HFF-Myc (cell line): ENCODE measurements at regions not wholly inside any gene's neighbourhood (a gene's known extent, or its start where the extent isn't known, plus 50 kb on each side); places are given as distances from the start of the nearest gene placed in this dataset.

Experiments used
- DNase-seq: peaks from one replicate; pipeline ENCODE4 v3.0.0-alpha.2; 2011; ENCODE audit warnings: low read depth; ENCODE audit errors: extremely low read depth
- H3K4me3 ChIP-seq: replicated peaks from 2 replicates; pipeline ENCODE4 v1.5.1; 2011; ENCODE audit warnings: low read depth, mild to moderate bottlenecking, control low read depth, low read length
- CTCF ChIP-seq: IDR thresholded peaks from 2 replicates; pipeline ENCODE4 v1.5.1; 2012; ENCODE audit warnings: mild to moderate bottlenecking, low read depth, low read length, control low read depth; ENCODE audit errors: missing control alignments

GRCh38 chr12:65630555-65630954 is 193.7 kb upstream of the HMGA2 start:
- no peak for DNase-seq
- no peak for TF ChIP-seq CTCF
- H3K4me3 ChIP-seq, result no peak overlapping the region

GRCh38 chr12:65631621-65632111 is 192.6 kb upstream of the HMGA2 start:
- no peak overlapping the region for H3K4me3 ChIP-seq
- DNase-seq, result peak; percentile 87
- no peak for TF ChIP-seq CTCF

- no peak for DNase-seq
- TF ChIP-seq CTCF, result no peak
- H3K4me3 ChIP-seq, result no peak overlapping the region
Measured at GRCh38 chr12:65632131-65632855, 192.0 kb upstream of the HMGA2 start.

GRCh38 chr12:65634061-65634460 is 190.2 kb upstream of the HMGA2 start:
- no peak overlapping the region for H3K4me3 ChIP-seq
- DNase-seq, result no peak
- no peak for TF ChIP-seq CTCF

- no peak for DNase-seq
- TF ChIP-seq CTCF, result no peak
- H3K4me3 ChIP-seq, result no peak overlapping the region
Measured at GRCh38 chr12:65634626-65635331, 189.5 kb upstream of the HMGA2 start.

GRCh38 chr12:65636436-65636835 is 187.8 kb upstream of the HMGA2 start:
- no peak for DNase-seq
- H3K4me3 ChIP-seq, result no peak overlapping the region
- TF ChIP-seq CTCF, result no peak
